Lower leg skin (tissue), 3 donors: ENCODE measurements at regions not wholly inside any gene's neighbourhood (a gene's known extent, or its start where the extent isn't known, plus 50 kb on each side); places are given as distances from the start of the nearest gene placed in this dataset.

Experiments used
- POLR2A ChIP-seq, 2 donors: fragments of 450-650 bp; IDR thresholded peaks; one replicate each; pipeline ENCODE4 v1.6.1; 2016 to 2017; ENCODE audit warnings: antibody characterized with exemption in 2 of 2, mild to moderate bottlenecking in 1 of 2, moderate library complexity in 1 of 2
- TF ChIP-seq, protein P1 (sequence below), 3 donors: fragments of 450-650 bp; IDR thresholded peaks; one replicate each; pipeline ENCODE4 v1.5.1; 2016; ENCODE audit warnings: antibody characterized with exemption in 3 of 3, mild to moderate bottlenecking in 3 of 3, moderate library complexity in 2 of 3

DNA sequence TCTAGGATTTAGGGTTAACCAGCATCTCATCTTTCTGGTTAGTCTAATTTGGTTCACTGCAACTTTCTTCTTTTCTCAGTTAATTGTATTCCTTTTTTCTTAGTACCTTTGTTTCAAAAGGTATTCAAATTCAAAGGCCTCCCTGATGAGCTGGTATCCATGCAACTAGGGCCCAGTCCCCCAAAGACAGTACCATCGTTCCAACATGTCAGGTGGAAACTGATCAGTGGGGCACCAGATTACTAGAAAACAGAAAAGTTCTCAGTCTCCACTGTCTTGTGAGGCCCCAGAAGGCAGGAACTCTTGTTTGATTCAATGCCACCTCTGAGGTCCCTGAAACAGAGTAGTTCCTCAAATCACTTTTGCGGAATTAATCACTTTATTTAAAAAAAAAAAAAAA, 303.2 kb upstream of the NBEA start:
- TF ChIP-seq, protein P1, sequence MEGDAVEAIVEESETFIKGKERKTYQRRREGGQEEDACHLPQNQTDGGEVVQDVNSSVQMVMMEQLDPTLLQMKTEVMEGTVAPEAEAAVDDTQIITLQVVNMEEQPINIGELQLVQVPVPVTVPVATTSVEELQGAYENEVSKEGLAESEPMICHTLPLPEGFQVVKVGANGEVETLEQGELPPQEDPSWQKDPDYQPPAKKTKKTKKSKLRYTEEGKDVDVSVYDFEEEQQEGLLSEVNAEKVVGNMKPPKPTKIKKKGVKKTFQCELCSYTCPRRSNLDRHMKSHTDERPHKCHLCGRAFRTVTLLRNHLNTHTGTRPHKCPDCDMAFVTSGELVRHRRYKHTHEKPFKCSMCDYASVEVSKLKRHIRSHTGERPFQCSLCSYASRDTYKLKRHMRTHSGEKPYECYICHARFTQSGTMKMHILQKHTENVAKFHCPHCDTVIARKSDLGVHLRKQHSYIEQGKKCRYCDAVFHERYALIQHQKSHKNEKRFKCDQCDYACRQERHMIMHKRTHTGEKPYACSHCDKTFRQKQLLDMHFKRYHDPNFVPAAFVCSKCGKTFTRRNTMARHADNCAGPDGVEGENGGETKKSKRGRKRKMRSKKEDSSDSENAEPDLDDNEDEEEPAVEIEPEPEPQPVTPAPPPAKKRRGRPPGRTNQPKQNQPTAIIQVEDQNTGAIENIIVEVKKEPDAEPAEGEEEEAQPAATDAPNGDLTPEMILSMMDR (IDR thresholded peaks at IDR 0.05), result no peak
- TF ChIP-seq POLR2A (IDR thresholded peaks at IDR 0.05), result no peak
